ENCODE measurements at regions not wholly inside any gene's neighbourhood (a gene's known extent, or its start where the extent isn't known, plus 50 kb on each side); places are given as distances from the start of the nearest gene placed in this dataset.

- Mint-ChIP-seq H3K9me3 (no peaks in the 10 kb centered on the region), H3K36me3 (no peaks in the 10 kb centered on the region), H3K4me1 (no peaks in the 10 kb centered on the region), H3K4me3 (no peak overlapping the region), H3K27me3 (no peaks in the 10 kb centered on the region), H3K27ac (no peak overlapping the region)
- no peak for DNase-seq
Measured at GRCh38 chr2:133817680-133818566, 249.7 kb upstream of the NCKAP5 start.

- Mint-ChIP-seq H3K36me3 (no peaks in the 10 kb centered on the region), H3K4me3 (no peak overlapping the region)
Measured at GRCh38 chr2:133818661-133819060, 250.4 kb upstream of the NCKAP5 start.

GRCh38 chr2:133819906-133820305 lies 251.6 kb upstream of the NCKAP5 start:
- H3K4me1 Mint-ChIP-seq, result no peaks in the 10 kb centered on the region
- DNase-seq, result no peak
- no peak overlapping the region for H3K27ac Mint-ChIP-seq
- H3K4me3 Mint-ChIP-seq, result no peak overlapping the region
- no peaks in the 10 kb centered on the region for H3K27me3 Mint-ChIP-seq
- H3K9me3 Mint-ChIP-seq, result no peaks in the 10 kb centered on the region
- no peaks in the 10 kb centered on the region for H3K36me3 Mint-ChIP-seq

More at GRCh38 chr2:133818661-133819060, 250.4 kb upstream of the NCKAP5 start:
- DNase-seq, result no peak
- Mint-ChIP-seq H3K27me3 (no peaks in the 10 kb centered on the region), H3K4me1 (no peaks in the 10 kb centered on the region), H3K27ac (no peak overlapping the region), H3K9me3 (no peaks in the 10 kb centered on the region)

GRCh38 chr2:133821107-133821760 lies 253.0 kb upstream of the NCKAP5 start:
- H3K4me3 Mint-ChIP-seq, result no peak overlapping the region
- no peak overlapping the region for H3K27ac Mint-ChIP-seq
- H3K27me3 Mint-ChIP-seq, result no peaks in the 10 kb centered on the region
- no peaks in the 10 kb centered on the region for H3K4me1 Mint-ChIP-seq
- DNase-seq, result no peak
- H3K36me3 Mint-ChIP-seq, result no peaks in the 10 kb centered on the region
- no peaks in the 10 kb centered on the region for H3K9me3 Mint-ChIP-seq

- DNase-seq, result no peak
- H3K4me3 Mint-ChIP-seq, result no peak overlapping the region
- H3K27ac Mint-ChIP-seq, result no peak overlapping the region
- H3K9me3 Mint-ChIP-seq, result no peaks in the 10 kb centered on the region
- H3K27me3 Mint-ChIP-seq, result peaks cover 3% of the 10 kb centered on the region
- H3K36me3 Mint-ChIP-seq, result no peaks in the 10 kb centered on the region
- no peaks in the 10 kb centered on the region for H3K4me1 Mint-ChIP-seq
Measured at GRCh38 chr2:133822517-133823225, 254.4 kb upstream of the NCKAP5 start.

GRCh38 chr2:133823226-133823550 lies 254.9 kb upstream of the NCKAP5 start:
- no peaks in the 10 kb centered on the region for H3K4me1 Mint-ChIP-seq

GRCh38 chr2:133824869-133825268 lies 256.6 kb upstream of the NCKAP5 start:
- no peaks in the 10 kb centered on the region for H3K36me3 Mint-ChIP-seq
- no peak overlapping the region for H3K27ac Mint-ChIP-seq
- H3K4me3 Mint-ChIP-seq, result no peak overlapping the region
- no peaks in the 10 kb centered on the region for H3K4me1 Mint-ChIP-seq
- DNase-seq, result no peak
- no peaks in the 10 kb centered on the region for H3K9me3 Mint-ChIP-seq
- peaks cover 11% of the 10 kb centered on the region for H3K27me3 Mint-ChIP-seq

More at GRCh38 chr2:133823226-133823550, 254.9 kb upstream of the NCKAP5 start:
- peaks cover 9% of the 10 kb centered on the region for H3K27me3 Mint-ChIP-seq
- no peak overlapping the region for H3K27ac Mint-ChIP-seq
- no peaks in the 10 kb centered on the region for H3K36me3 Mint-ChIP-seq
- H3K9me3 Mint-ChIP-seq, result no peaks in the 10 kb centered on the region
- DNase-seq, result no peak
- H3K4me3 Mint-ChIP-seq, result no peak overlapping the region

GRCh38 chr2:133825778-133826177 lies 257.5 kb upstream of the NCKAP5 start:
- Mint-ChIP-seq H3K27ac (no peak overlapping the region), H3K4me3 (no peak overlapping the region), H3K36me3 (no peaks in the 10 kb centered on the region), H3K27me3 (peaks cover 11% of the 10 kb centered on the region), H3K4me1 (no peaks in the 10 kb centered on the region), H3K9me3 (no peaks in the 10 kb centered on the region)
- no peak for DNase-seq

GRCh38 chr2:133828913-133829312 lies 260.6 kb upstream of the NCKAP5 start:
- Mint-ChIP-seq H3K27ac (no peak overlapping the region), H3K4me3 (no peak overlapping the region), H3K9me3 (no peaks in the 10 kb centered on the region), H3K36me3 (no peaks in the 10 kb centered on the region), H3K27me3 (peaks cover 11% of the 10 kb centered on the region), H3K4me1 (no peaks in the 10 kb centered on the region)
- no peak for DNase-seq

GRCh38 chr2:133829450-133830020 lies 261.3 kb upstream of the NCKAP5 start:
- no peak overlapping the region for H3K27ac Mint-ChIP-seq
- no peak overlapping the region for H3K4me3 Mint-ChIP-seq
- H3K9me3 Mint-ChIP-seq, result no peaks in the 10 kb centered on the region
- no peaks in the 10 kb centered on the region for H3K36me3 Mint-ChIP-seq
- no peak for DNase-seq
- peaks cover 11% of the 10 kb centered on the region for H3K27me3 Mint-ChIP-seq
- no peaks in the 10 kb centered on the region for H3K4me1 Mint-ChIP-seq

- Mint-ChIP-seq H3K27me3 (no peaks in the 10 kb centered on the region), H3K4me3 (no peak overlapping the region), H3K4me1 (no peaks in the 10 kb centered on the region), H3K36me3 (no peaks in the 10 kb centered on the region), H3K27ac (no peak overlapping the region), H3K9me3 (no peaks in the 10 kb centered on the region)
- no peak for DNase-seq
Measured at GRCh38 chr2:133833746-133834145, 265.5 kb upstream of the NCKAP5 start.

GRCh38 chr2:133835821-133836619 lies 267.8 kb upstream of the NCKAP5 start:
- Mint-ChIP-seq H3K4me1 (no peaks in the 10 kb centered on the region), H3K4me3 (no peak overlapping the region), H3K27ac (no peak overlapping the region), H3K36me3 (no peaks in the 10 kb centered on the region), H3K9me3 (no peaks in the 10 kb centered on the region), H3K27me3 (no peaks in the 10 kb centered on the region)
- DNase-seq, result no peak

GRCh38 chr2:133836691-133837345 lies 268.6 kb upstream of the NCKAP5 start:
- Mint-ChIP-seq H3K4me3 (no peak overlapping the region), H3K27me3 (no peaks in the 10 kb centered on the region), H3K27ac (no peak overlapping the region), H3K4me1 (no peaks in the 10 kb centered on the region), H3K36me3 (no peaks in the 10 kb centered on the region), H3K9me3 (no peaks in the 10 kb centered on the region)
- no peak for DNase-seq

GRCh38 chr2:133837441-133838094 lies 269.3 kb upstream of the NCKAP5 start:
- no peaks in the 10 kb centered on the region for H3K9me3 Mint-ChIP-seq
- no peaks in the 10 kb centered on the region for H3K36me3 Mint-ChIP-seq
- no peaks in the 10 kb centered on the region for H3K4me1 Mint-ChIP-seq
- no peaks in the 10 kb centered on the region for H3K27me3 Mint-ChIP-seq
- no peak overlapping the region for H3K4me3 Mint-ChIP-seq
- DNase-seq, result no peak
- H3K27ac Mint-ChIP-seq, result no peak overlapping the region
